Glutamatergic neuron (in vitro differentiated cells): ENCODE measurements at regions not wholly inside any gene's neighbourhood (a gene's known extent, or its start where the extent isn't known, plus 50 kb on each side); places are given as distances from the start of the nearest gene placed in this dataset.

Experiments
- DNase-seq: peaks from one replicate; pipeline ENCODE4 v3.0.0; 2022
- H3K27ac Mint-ChIP-seq: one replicate; pipeline ENCODE4 v1.8.0; 2020; ENCODE audit warnings: mild to moderate bottlenecking, mixed read lengths, inconsistent platforms; ENCODE audit not compliant: unreplicated experiment
- H3K27me3 Mint-ChIP-seq: one replicate; pipeline ENCODE4 v1.8.0; 2020; ENCODE audit warnings: mild to moderate bottlenecking, moderate library complexity, mixed read lengths, inconsistent platforms; ENCODE audit not compliant: unreplicated experiment
- H3K36me3 Mint-ChIP-seq: one replicate; pipeline ENCODE4 v1.8.0; 2020; ENCODE audit warnings: mild to moderate bottlenecking, mixed read lengths, inconsistent platforms; ENCODE audit not compliant: unreplicated experiment
- H3K4me1 Mint-ChIP-seq: one replicate; pipeline ENCODE4 v1.8.0; 2020; ENCODE audit warnings: mild to moderate bottlenecking, low read depth, mixed read lengths, inconsistent platforms; ENCODE audit not compliant: unreplicated experiment
- H3K4me3 Mint-ChIP-seq: one replicate; pipeline ENCODE4 v1.8.0; 2020; ENCODE audit warnings: mild to moderate bottlenecking, mixed read lengths, inconsistent platforms; ENCODE audit not compliant: unreplicated experiment
- H3K9me3 Mint-ChIP-seq: one replicate; pipeline ENCODE4 v1.8.0; 2020; ENCODE audit warnings: mild to moderate bottlenecking, moderate library complexity, mixed read lengths, inconsistent platforms; ENCODE audit not compliant: unreplicated experiment
- CTCF ChIP-seq: fragments of 200-600 bp; sonication (generic); IDR thresholded peaks from one replicate; pipeline ENCODE4 v1.5.0; 2021; ENCODE audit not compliant: partially characterized antibody, unreplicated experiment

- Mint-ChIP-seq H3K4me3 (no peak overlapping the region), H3K9me3 (no peaks in the 10 kb centered on the region), H3K27me3 (no peaks in the 10 kb centered on the region), H3K4me1 (no peaks in the 10 kb centered on the region), H3K36me3 (no peaks in the 10 kb centered on the region), H3K27ac (no peak overlapping the region)
- no peak for DNase-seq
- TF ChIP-seq CTCF = no peak
These were observed 62.8 kb upstream of the PPP1R26 start for GRCh38 chr9:135416664-135417290.

- Mint-ChIP-seq H3K4me1 (no peaks in the 10 kb centered on the region), H3K4me3 (no peak overlapping the region), H3K27ac (no peak overlapping the region), H3K9me3 (peaks cover 2% of the 10 kb centered on the region), H3K27me3 (peaks cover 2% of the 10 kb centered on the region), H3K36me3 (no peaks in the 10 kb centered on the region)
- DNase-seq = no peak
- no peak for TF ChIP-seq CTCF
These were observed 61.4 kb upstream of the PPP1R26 start for GRCh38 chr9:135418161-135418560.

- H3K36me3 Mint-ChIP-seq = no peaks in the 10 kb centered on the region
- no peak for TF ChIP-seq CTCF
- no peak overlapping the region for H3K4me3 Mint-ChIP-seq
- peaks cover 2% of the 10 kb centered on the region for H3K9me3 Mint-ChIP-seq
- no peak overlapping the region for H3K27ac Mint-ChIP-seq
- H3K4me1 Mint-ChIP-seq = no peaks in the 10 kb centered on the region
- H3K27me3 Mint-ChIP-seq = peaks cover 2% of the 10 kb centered on the region
- no peak for DNase-seq
These were observed 60.5 kb upstream of the PPP1R26 start for GRCh38 chr9:135419106-135419505.

- no peak overlapping the region for H3K4me3 Mint-ChIP-seq
- peaks cover 2% of the 10 kb centered on the region for H3K27me3 Mint-ChIP-seq
- peaks cover 8% of the 10 kb centered on the region for H3K9me3 Mint-ChIP-seq
- H3K27ac Mint-ChIP-seq = no peak overlapping the region
- peaks cover 5% of the 10 kb centered on the region for H3K36me3 Mint-ChIP-seq
- H3K4me1 Mint-ChIP-seq = no peaks in the 10 kb centered on the region
- DNase-seq = no peak
- no peak for TF ChIP-seq CTCF
These were observed 57.1 kb upstream of the PPP1R26 start for GRCh38 chr9:135422341-135422944.

- peaks cover 11% of the 10 kb centered on the region for H3K36me3 Mint-ChIP-seq
- peaks cover 2% of the 10 kb centered on the region for H3K27me3 Mint-ChIP-seq
- no peak for TF ChIP-seq CTCF
- DNase-seq = no peak
- H3K27ac Mint-ChIP-seq = no peak overlapping the region
- H3K4me3 Mint-ChIP-seq = no peak overlapping the region
- H3K4me1 Mint-ChIP-seq = no peaks in the 10 kb centered on the region
- H3K9me3 Mint-ChIP-seq = peaks cover 11% of the 10 kb centered on the region
These were observed 55.9 kb upstream of the PPP1R26 start for GRCh38 chr9:135423725-135424124.
